Lung (tissue), 11 donors: ENCODE measurements at regions not wholly inside any gene's neighbourhood (a gene's known extent, or its start where the extent isn't known, plus 50 kb on each side); places are given as distances from the start of the nearest gene placed in this dataset.

Experiments
- ATAC-seq: fragments of 200-7000 bp; cut with Tn5 transposase; one replicate; pipeline ENCODE4 v1.9.1; 2020; ENCODE audit warnings: moderate number of reproducible peaks; ENCODE audit not compliant: insufficient read depth, low FRiP score
- DNase-seq, 3 donors: peaks; one replicate each; pipeline ENCODE4 v3.0.0-alpha.2; 2013 to 2017
- H3K27ac ChIP-seq, 2 donors: one replicate each; pipeline ENCODE4 v1.5.1; 2013; ENCODE audit warnings: mild to moderate bottlenecking in 2 of 2, moderate library complexity in 2 of 2, control low read depth in 1 of 2, inconsistent platforms in 1 of 2, low read depth in 1 of 2, low read length in 1 of 2
- H3K27me3 ChIP-seq, 3 donors: one replicate each; pipeline ENCODE4 v1.5.1; 2013; ENCODE audit warnings: low read length in 2 of 3; ENCODE audit not compliant: control insufficient read depth in 3 of 3, insufficient read depth in 3 of 3
- H3K36me3 ChIP-seq, 4 donors: one replicate each; pipeline ENCODE4 v1.5.1; 2013; ENCODE audit warnings: low read length in 4 of 4, mild to moderate bottlenecking in 1 of 4, moderate library complexity in 1 of 4; ENCODE audit not compliant: control insufficient read depth in 4 of 4, insufficient read depth in 4 of 4
- H3K4me1 ChIP-seq, 5 donors: one replicate each; pipeline ENCODE4 v1.5.1; 2013; ENCODE audit warnings: low read length in 5 of 5, mild to moderate bottlenecking in 2 of 5, moderate library complexity in 1 of 5; ENCODE audit not compliant: control insufficient read depth in 5 of 5, insufficient read depth in 5 of 5
- H3K4me3 ChIP-seq: one replicate; pipeline ENCODE4 v1.5.1; 2013; ENCODE audit warnings: mild to moderate bottlenecking, control low read depth, moderate library complexity
- H3K9ac ChIP-seq, 2 donors: one replicate each; pipeline ENCODE4 v1.5.1; 2013; ENCODE audit warnings: low read length in 2 of 2, control low read depth in 1 of 2; ENCODE audit not compliant: insufficient read depth in 1 of 2
- H3K9me3 ChIP-seq, 4 donors: one replicate each; pipeline ENCODE4 v1.5.1; 2013; ENCODE audit warnings: low read length in 3 of 4, mild to moderate bottlenecking in 1 of 4, moderate library complexity in 1 of 4; ENCODE audit not compliant: control insufficient read depth in 4 of 4, insufficient read depth in 3 of 4
- WGBS, 2 donors: extraction: QIAGEN DNeasy Blood & Tissue Kit; methylation state at CpG; one replicate each; pipeline ENCODE4 v1.1.7; 2013; 5-methylcytosine and 5-hydroxymethylcytosine counted together
- TF ChIP-seq, protein P1 (sequence below): IDR thresholded peaks from 2 replicates; pipeline ENCODE4 v1.5.1; 2012; ENCODE audit warnings: mild to moderate bottlenecking; ENCODE audit errors: control extremely low read depth, extremely low read depth
- donor health status: control.
- donor health status: control.
- donor health status: Bipolar disorder and iron deficiency.
- donor health status: healthy.
- donor health status: DM: yes; HTN: yes; CAD: no.

DNA sequence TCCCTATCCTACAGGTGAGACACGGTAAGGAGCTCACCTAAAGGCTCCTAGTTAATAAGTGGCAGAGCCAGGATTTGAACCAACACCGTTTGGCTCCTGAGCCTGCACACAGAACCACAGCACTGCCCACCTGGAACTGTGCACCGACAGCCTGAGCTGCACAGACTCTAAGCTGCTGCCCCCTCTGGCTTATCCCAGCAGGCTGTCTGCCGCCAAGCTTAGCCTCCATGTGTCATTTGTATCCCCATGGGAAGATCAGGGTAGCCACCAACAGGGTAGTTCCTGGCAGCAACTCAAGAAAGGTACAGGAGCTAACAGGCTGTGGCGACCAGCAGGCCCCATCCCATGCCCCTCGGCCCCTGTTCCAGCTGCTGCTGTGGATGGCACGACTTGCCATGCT lies 135.7 kb downstream of the LRRC30 start:
- peaks cover 0 to 16% (median 0%) of the 10 kb centered on the region in 5 donors for H3K4me1 ChIP-seq
- ATAC-seq (no peak), DNase-seq (no peak)
- H3K27ac ChIP-seq, result peak overlapping the region; percentile 21 to 41
- 73 to 86% methylated on average over 7 of the region's 7 CpGs for WGBS, 2 donors
- no peak overlapping the region for H3K9ac ChIP-seq
- TF ChIP-seq, protein P1, sequence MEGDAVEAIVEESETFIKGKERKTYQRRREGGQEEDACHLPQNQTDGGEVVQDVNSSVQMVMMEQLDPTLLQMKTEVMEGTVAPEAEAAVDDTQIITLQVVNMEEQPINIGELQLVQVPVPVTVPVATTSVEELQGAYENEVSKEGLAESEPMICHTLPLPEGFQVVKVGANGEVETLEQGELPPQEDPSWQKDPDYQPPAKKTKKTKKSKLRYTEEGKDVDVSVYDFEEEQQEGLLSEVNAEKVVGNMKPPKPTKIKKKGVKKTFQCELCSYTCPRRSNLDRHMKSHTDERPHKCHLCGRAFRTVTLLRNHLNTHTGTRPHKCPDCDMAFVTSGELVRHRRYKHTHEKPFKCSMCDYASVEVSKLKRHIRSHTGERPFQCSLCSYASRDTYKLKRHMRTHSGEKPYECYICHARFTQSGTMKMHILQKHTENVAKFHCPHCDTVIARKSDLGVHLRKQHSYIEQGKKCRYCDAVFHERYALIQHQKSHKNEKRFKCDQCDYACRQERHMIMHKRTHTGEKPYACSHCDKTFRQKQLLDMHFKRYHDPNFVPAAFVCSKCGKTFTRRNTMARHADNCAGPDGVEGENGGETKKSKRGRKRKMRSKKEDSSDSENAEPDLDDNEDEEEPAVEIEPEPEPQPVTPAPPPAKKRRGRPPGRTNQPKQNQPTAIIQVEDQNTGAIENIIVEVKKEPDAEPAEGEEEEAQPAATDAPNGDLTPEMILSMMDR, result no peak
- no peak overlapping the region for H3K4me3 ChIP-seq
- no peaks in the 10 kb centered on the region for H3K27me3 ChIP-seq
- no peaks in the 10 kb centered on the region for H3K36me3 ChIP-seq
- H3K9me3 ChIP-seq, result peaks cover 0 to 2% (median 0%) of the 10 kb centered on the region in 4 donors

- Histone ChIP-seq H3K9me3 (peaks cover 0 to 2% (median 0%) of the 10 kb centered on the region in 4 donors), H3K27me3 (no peaks in the 10 kb centered on the region), H3K27ac (peak overlapping the region in 1 of 2 donors; percentile 17), H3K4me1 (peaks cover 0 to 16% (median 0%) of the 10 kb centered on the region in 5 donors), H3K36me3 (no peaks in the 10 kb centered on the region), H3K9ac (no peak overlapping the region), H3K4me3 (no peak overlapping the region)
- no peak for ATAC-seq
- TF ChIP-seq, protein P1, result no peak
- DNase-seq, result no peak
- 17 to 48% methylated on average over 7 of the region's 7 CpGs for WGBS, 2 donors
These were observed 136.4 kb downstream of the LRRC30 start for GRCh38 chr18:7367336-7367735.

DNA sequence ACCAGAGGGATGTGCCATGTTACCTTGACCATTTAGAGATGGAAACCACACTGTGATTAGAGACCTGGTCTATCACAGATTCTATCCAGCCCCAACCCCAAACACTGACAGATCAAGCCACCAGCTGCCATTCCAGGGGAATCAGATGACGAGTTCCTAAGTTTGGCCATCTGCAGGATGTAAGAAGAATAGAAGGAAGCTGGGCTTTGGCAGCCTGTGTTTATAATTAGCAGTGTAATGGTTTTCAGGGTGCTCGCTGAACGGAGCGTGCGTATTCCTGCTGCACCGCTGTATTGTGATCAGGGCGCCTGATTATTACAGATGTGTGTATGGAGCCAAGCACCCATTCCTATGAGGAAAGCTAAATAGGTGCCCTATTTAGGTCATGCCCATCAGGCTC lies 138.1 kb downstream of the LRRC30 start:
- Histone ChIP-seq H3K9ac (no peak overlapping the region), H3K27me3 (no peaks in the 10 kb centered on the region), H3K9me3 (peaks cover 0 to 2% (median 0%) of the 10 kb centered on the region in 4 donors), H3K36me3 (no peaks in the 10 kb centered on the region), H3K27ac (peak overlapping the region; percentile 10 to 81), H3K4me1 (peaks cover 0 to 19% (median 0%) of the 10 kb centered on the region in 5 donors), H3K4me3 (no peak overlapping the region)
- 46 to 52% methylated on average over 7 of the region's 7 CpGs for WGBS, 2 donors
- TF ChIP-seq, protein P1, result no peak
- DNase-seq, result peak in 2 of 3 donors; percentile 56 to 65
- ATAC-seq, result no peak

DNA sequence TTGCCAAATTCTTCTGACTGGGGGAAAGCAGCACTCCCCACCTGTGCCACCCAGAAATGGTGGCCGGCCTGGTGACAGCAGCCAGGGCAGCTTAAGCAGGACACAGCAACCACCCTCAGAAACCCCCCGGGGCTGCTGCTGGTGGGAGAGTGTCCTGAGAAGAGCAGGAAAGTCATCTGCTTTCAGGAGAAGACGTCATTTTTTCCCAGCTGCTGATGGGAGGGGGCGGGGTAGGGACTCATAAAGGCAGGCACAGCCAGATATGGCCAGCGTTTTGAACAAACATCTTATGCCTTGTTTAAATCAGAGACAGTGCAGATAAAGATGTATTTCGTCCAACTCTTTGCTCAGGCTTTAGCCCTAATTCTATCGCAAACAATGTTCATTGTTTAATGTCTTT lies 139.5 kb downstream of the LRRC30 start:
- no peak for ATAC-seq
- no peak overlapping the region for H3K9ac ChIP-seq
- H3K4me3 ChIP-seq, result no peak overlapping the region
- H3K27me3 ChIP-seq, result no peaks in the 10 kb centered on the region
- H3K4me1 ChIP-seq, result peaks cover 0 to 19% (median 0%) of the 10 kb centered on the region in 5 donors
- DNase-seq, result peak; percentile 20 to 59 (median 45)
- TF ChIP-seq, protein P1, result no peak
- H3K27ac ChIP-seq, result peak overlapping the region; percentile 73 to 95
- 30 to 32% methylated on average over 7 of the region's 7 CpGs for WGBS, 2 donors
- H3K9me3 ChIP-seq, result no peaks in the 10 kb centered on the region
- no peaks in the 10 kb centered on the region for H3K36me3 ChIP-seq
